IPS-18a (cell line): ENCODE measurements at regions not wholly inside any gene's neighbourhood (a gene's known extent, or its start where the extent isn't known, plus 50 kb on each side); places are given as distances from the start of the nearest gene placed in this dataset.

Experiments
- H3K27ac ChIP-seq: one replicate; pipeline ENCODE4 v1.5.1; 2013; ENCODE audit warnings: low read length
- H3K27me3 ChIP-seq: one replicate; pipeline ENCODE4 v1.6.1; 2013; ENCODE audit warnings: mild to moderate bottlenecking, low read length; ENCODE audit not compliant: control insufficient read depth, insufficient read depth
- H3K36me3 ChIP-seq: one replicate; pipeline ENCODE4 v1.6.1; 2013; ENCODE audit warnings: low read depth, low read length; ENCODE audit not compliant: control insufficient read depth
- H3K4me1 ChIP-seq: one replicate; pipeline ENCODE4 v1.6.1; 2013; ENCODE audit warnings: low read depth, low read length; ENCODE audit not compliant: control insufficient read depth
- H3K4me3 ChIP-seq: one replicate; pipeline ENCODE4 v1.5.1; 2013; ENCODE audit warnings: low read length
- H3K9ac ChIP-seq: one replicate; pipeline ENCODE4 v1.6.1; 2013; ENCODE audit warnings: mild to moderate bottlenecking, low read length, moderate library complexity
- H3K9me3 ChIP-seq: one replicate; pipeline ENCODE4 v1.6.1; 2013; ENCODE audit warnings: low read depth, low read length; ENCODE audit not compliant: control insufficient read depth

DNA sequence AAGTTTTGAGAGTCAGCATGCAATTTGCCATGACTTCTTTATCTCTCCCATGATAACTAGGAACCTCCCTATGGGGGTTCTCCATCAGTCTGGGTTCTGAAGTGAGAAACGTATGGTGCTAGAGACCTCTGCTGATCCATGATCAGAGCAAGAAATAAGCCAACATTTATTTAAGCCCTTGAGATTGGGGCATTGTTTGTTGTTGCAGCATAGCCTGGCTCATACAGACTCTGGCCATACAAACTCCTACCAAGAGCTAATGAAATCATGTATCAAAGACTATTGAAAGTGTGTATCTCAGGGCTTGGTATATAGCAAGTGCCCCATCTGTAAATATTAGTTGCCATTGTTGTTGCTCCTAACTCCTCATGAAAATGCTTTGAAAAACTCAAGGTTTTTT, 233.9 kb downstream of the MAF start:
- Histone ChIP-seq H3K36me3 (no peaks in the 10 kb centered on the region), H3K27ac (no peak overlapping the region), H3K27me3 (no peaks in the 10 kb centered on the region), H3K4me3 (no peak overlapping the region), H3K9me3 (peaks cover 3% of the 10 kb centered on the region), H3K4me1 (peaks cover 5% of the 10 kb centered on the region), H3K9ac (no peak overlapping the region)

DNA sequence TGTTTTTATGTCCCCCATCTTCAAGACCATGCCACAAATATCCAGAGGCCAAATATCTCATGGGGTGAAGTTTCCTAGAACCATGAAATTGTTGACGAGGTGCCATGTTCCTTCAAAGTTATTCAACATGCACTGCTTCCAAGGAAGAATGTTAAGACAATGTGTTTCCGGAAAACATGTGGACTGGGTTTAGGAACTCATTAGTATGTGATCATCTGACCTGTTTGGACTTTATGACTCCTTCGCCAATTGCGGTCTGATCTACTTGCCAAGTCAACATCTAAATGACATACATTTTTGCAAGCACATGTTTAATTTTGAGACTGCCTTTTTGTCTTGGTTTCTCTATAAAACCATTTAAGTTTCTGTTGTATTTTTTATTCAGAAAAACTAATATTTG, 234.8 kb downstream of the MAF start:
- Histone ChIP-seq H3K27ac (no peak overlapping the region), H3K9ac (no peak overlapping the region), H3K36me3 (no peaks in the 10 kb centered on the region), H3K9me3 (peaks cover 3% of the 10 kb centered on the region), H3K27me3 (no peaks in the 10 kb centered on the region), H3K4me1 (peaks cover 5% of the 10 kb centered on the region), H3K4me3 (no peak overlapping the region)

DNA sequence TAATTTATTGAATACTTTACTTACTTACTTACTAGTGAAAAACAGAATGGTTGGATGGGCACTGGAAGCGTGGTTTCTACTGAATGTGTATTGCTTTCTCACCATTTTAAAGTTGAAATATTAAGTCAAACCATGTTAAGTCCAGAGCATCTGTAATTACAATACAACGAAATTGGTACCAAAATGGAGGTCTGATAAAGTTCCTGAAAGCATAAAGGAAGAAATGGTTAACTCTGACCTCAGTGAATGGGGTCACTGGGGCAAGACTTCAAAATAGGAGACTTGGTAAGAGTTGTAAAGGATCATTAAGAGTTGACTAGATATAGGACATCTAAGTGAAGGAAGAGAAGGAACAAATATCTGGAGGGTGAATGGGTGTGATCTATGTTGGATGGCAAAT, 237.1 kb downstream of the MAF start:
- H3K9ac ChIP-seq, result no peak overlapping the region
- H3K4me3 ChIP-seq, result no peak overlapping the region
- no peaks in the 10 kb centered on the region for H3K36me3 ChIP-seq
- no peak overlapping the region for H3K27ac ChIP-seq
- H3K9me3 ChIP-seq, result peaks cover 3% of the 10 kb centered on the region
- peaks cover 5% of the 10 kb centered on the region for H3K4me1 ChIP-seq
- no peaks in the 10 kb centered on the region for H3K27me3 ChIP-seq

DNA sequence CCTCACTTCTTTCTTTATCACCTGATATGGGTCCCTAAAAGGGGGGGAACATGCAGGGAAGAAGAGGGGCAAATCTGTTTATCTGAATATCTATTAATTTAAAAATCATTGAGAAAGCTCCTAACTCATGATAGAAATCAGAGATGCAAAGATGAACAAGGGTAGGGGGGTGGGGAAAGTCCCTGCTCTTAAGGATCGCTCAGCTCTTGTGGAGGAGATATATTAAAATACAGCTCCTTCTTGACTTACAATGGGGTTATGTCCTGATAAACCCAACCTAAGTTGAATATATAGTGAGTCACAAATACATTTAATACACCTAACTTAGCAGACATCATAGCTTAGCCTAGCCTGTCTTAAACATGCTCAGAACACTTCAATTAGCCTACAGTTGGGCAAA, 237.5 kb downstream of the MAF start:
- Histone ChIP-seq H3K9me3 (peaks cover 3% of the 10 kb centered on the region), H3K9ac (no peak overlapping the region), H3K4me1 (peaks cover 5% of the 10 kb centered on the region), H3K27ac (no peak overlapping the region), H3K36me3 (no peaks in the 10 kb centered on the region), H3K4me3 (no peak overlapping the region), H3K27me3 (no peaks in the 10 kb centered on the region)

DNA sequence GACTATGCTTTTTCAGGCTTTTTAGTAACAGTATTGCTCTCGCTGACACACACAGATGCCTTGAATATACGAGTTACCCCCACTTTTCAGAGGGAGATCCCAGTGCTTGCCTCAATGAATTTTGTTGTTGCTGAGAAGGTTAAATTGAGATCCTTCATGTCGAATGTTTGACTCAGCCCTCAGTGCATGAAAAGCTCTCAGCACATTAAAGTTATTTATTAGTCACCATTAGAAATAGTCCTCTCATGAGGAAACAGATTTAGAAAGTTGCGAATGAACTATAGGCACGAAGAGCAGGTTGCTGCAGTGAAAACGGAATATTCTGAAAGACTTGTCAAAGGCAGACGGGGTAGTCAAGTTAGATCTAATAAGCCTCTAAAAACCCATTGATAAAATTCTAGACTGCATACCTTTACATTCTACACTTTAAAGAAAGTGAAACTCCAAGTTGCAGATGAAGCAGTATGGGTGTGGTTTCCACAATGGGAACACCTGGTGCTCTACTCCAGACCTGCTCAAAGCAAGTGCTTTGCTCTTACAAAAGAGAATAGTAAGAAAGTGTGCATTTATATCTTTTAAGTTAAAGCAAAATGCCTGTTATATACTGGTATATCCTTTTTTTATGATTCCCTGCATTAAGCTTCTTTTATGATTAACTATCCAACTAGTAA, 238.1 kb downstream of the MAF start:
- peaks cover 5% of the 10 kb centered on the region for H3K4me1 ChIP-seq
- peaks cover 3% of the 10 kb centered on the region for H3K9me3 ChIP-seq
- no peak overlapping the region for H3K27ac ChIP-seq
- no peak overlapping the region for H3K4me3 ChIP-seq
- H3K36me3 ChIP-seq, result no peaks in the 10 kb centered on the region
- H3K27me3 ChIP-seq, result no peaks in the 10 kb centered on the region
- H3K9ac ChIP-seq, result no peak overlapping the region

DNA sequence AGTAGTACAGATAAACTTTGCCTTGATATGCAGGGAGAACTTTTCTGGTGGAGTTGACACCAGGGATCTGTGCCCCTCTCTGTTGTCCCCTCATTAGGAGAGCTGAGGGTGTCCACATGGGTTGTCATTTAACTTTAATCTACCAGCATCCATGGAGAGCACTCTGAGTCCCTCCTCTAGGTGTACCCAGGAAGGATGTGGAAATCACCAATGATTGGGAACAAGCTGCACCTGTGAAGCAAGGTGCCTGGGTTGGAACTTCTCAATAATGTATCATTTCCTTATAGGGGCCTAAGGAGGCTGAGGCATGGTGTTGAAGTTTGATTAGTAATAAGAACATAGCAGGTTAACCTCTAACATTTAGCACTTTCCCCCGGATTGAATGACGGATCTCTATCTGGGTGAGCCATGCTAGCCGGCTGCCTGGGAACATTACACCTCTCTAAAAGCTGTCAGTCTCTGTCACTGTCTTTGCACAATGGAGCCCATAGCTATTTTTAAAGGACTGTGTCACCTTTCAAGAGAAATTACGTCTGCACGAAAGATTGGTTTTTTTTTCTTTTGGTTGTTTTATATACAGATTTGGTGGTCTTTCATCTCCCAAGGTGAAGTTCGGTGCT, 239.3 kb downstream of the MAF start:
- Histone ChIP-seq H3K4me3 (no peak overlapping the region), H3K4me1 (peaks cover 5% of the 10 kb centered on the region), H3K27me3 (no peaks in the 10 kb centered on the region), H3K9me3 (no peaks in the 10 kb centered on the region), H3K27ac (no peak overlapping the region), H3K36me3 (no peaks in the 10 kb centered on the region), H3K9ac (no peak overlapping the region)

DNA sequence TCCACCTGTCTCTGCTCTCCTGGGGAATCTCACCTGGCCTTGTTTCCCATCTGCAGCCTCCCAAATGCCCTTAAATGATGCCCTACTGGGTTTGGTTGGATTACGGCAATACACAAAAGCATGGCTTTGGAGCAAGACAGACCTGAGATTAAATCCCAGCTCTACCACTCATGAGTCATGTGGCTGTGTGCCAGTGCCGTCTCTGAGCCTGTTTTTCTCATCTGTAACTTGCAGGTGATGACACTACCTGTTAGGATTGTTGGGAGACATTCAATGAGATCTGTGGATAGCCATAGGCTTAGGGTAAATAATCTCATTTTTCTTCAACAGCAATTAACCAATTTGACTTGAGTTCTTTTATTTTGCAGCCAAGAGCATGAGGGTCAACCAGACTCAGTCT, 240.3 kb downstream of the MAF start:
- Histone ChIP-seq H3K27me3 (no peaks in the 10 kb centered on the region), H3K36me3 (no peaks in the 10 kb centered on the region), H3K4me3 (no peak overlapping the region), H3K9me3 (no peaks in the 10 kb centered on the region), H3K9ac (no peak overlapping the region), H3K27ac (no peak overlapping the region), H3K4me1 (peaks cover 5% of the 10 kb centered on the region)

DNA sequence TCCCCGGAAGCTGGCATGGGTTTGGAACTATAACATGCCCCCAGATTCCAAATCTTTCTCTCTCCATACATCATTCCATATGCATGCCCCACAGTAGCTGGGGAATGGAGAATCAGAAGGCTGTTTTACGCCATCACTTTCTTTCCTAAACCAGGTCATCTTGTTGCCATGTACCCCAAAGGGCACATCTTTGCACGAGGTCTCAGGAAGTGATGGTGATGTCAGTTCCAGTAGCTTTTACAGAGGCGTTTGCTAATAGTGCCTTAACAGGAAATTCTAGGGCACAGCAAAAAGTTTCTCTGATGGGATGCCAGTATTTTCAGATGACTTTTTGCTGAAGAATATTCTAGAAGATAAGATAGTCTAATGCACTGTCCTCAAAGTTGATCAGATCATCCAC, 241.5 kb downstream of the MAF start:
- no peak overlapping the region for H3K4me3 ChIP-seq
- peaks cover 5% of the 10 kb centered on the region for H3K4me1 ChIP-seq
- no peak overlapping the region for H3K9ac ChIP-seq
- no peaks in the 10 kb centered on the region for H3K36me3 ChIP-seq
- H3K27me3 ChIP-seq, result no peaks in the 10 kb centered on the region
- no peaks in the 10 kb centered on the region for H3K9me3 ChIP-seq
- no peak overlapping the region for H3K27ac ChIP-seq

DNA sequence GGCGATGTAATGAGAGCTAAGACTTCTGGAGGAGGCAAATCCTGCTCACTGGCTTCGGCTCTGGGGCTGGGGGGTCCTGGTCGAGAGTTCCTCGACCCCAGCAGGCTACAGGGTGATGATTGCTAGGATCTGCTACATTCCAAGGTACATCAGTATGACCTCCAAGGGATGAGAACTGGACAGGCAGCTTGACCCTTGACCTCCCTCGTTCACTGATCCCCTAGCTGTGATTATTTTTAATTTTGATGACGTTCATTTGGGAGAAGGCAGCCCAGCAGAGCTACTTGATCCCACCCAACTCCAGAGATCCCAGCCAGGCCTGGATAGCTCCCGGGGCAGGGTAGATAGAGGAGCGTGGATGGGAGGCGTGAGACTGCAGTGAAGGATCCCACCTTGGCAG, 242.3 kb downstream of the MAF start:
- H3K9me3 ChIP-seq, result no peaks in the 10 kb centered on the region
- no peak overlapping the region for H3K9ac ChIP-seq
- no peaks in the 10 kb centered on the region for H3K27me3 ChIP-seq
- H3K4me3 ChIP-seq, result no peak overlapping the region
- H3K36me3 ChIP-seq, result no peaks in the 10 kb centered on the region
- no peak overlapping the region for H3K27ac ChIP-seq
- H3K4me1 ChIP-seq, result peaks cover 5% of the 10 kb centered on the region

DNA sequence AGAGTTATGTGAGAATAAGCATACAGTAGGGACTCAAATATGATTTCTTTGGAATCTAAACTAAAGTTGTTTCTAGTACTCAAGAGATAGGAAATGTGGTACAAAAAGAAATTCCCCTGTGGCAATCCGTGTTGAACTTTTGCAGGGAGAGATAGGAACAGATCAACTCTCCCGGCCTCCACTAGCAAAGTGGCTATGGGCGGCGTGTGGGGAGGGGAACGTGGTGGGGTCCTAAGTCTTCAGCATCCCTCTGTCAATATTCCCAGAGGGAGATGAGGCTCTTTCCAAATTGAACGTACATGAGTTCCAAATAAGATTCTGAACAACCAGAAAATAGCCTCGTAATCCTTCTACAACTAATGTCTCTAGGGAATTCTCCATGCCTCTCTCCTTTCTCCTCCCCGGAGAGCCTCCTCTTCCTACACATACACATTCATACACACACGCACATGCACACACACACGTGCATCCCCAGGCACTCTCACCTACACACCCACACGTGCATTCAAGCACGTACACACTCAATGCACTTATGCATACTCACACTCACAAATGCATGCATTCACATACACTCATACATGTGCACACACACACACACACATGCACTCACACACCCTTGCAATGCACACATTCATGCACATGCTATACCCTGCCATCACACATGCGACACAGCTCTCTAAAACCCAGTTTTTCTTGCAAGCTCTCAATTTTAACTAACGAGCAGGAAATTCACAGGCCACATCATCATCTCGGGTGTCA, 244.8 kb downstream of the MAF start:
- Histone ChIP-seq H3K9ac (no peak overlapping the region), H3K4me1 (no peaks in the 10 kb centered on the region), H3K4me3 (no peak overlapping the region), H3K27ac (no peak overlapping the region), H3K27me3 (no peaks in the 10 kb centered on the region), H3K9me3 (no peaks in the 10 kb centered on the region), H3K36me3 (no peaks in the 10 kb centered on the region)

DNA sequence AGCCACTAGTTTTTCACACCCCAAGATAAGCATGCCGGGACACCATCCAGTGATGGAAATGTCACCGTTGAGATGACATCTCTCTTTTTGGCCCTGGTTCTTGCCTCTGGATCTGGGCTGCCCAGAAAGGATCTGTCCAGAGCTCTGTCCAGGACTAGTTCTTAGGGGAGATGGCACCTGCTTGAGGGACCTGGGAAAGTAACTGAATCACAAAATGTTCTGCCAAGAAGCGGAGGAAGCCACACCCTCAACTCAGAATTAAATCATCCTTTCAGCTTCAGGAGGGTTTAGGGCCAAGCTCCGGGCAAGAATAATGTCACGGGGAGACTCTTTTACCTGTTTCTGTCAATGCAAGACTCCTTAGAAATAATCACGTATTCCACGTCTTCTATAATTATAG, 248.6 kb downstream of the MAF start:
- Histone ChIP-seq H3K9ac (no peak overlapping the region), H3K9me3 (no peaks in the 10 kb centered on the region), H3K4me1 (peaks cover 13% of the 10 kb centered on the region), H3K27me3 (no peaks in the 10 kb centered on the region), H3K27ac (no peak overlapping the region), H3K4me3 (no peak overlapping the region), H3K36me3 (no peaks in the 10 kb centered on the region)

DNA sequence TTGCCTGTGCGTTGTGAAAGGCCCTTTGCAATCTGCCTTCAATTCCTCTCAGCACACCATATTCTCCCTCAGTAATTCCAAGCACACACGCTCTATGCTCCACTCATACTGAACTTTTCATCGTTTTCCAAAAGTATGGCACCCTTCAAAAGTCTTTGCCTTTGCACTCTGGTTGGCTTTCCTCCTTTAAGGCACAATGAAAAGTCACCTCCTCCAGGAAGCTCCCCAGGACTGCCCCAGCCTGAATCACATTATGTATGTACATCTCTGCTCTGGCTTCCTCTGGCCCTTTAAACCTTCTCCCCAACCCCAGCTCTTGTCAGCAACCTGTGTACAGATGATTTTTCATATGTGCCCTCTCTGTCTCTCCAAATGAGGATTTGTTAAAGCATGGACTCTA, 250.7 kb downstream of the MAF start:
- Histone ChIP-seq H3K4me3 (no peak overlapping the region), H3K9ac (no peak overlapping the region), H3K9me3 (no peaks in the 10 kb centered on the region), H3K4me1 (peaks cover 20% of the 10 kb centered on the region), H3K27me3 (no peaks in the 10 kb centered on the region), H3K36me3 (no peaks in the 10 kb centered on the region), H3K27ac (no peak overlapping the region)
